KBM-7 (cell line): ENCODE measurements at regions not wholly inside any gene's neighbourhood (a gene's known extent, or its start where the extent isn't known, plus 50 kb on each side); places are given as distances from the start of the nearest gene placed in this dataset.

Experiments used
- DNase-seq: peaks from one replicate; pipeline ENCODE4 v3.0.0-alpha.2; 2015
- in situ Hi-C: fragments of 300-500 bp; cut with MboI; formaldehyde crosslinking; loops from 2 replicates; pipeline ENCODE4 v1.14.3; 2020; ENCODE audit warnings: low sequenced_read_pairs, low pct_unique_long_range_greater_than_20kb, mixed read lengths

GRCh38 chr15:48066456-48066855, 54.3 kb upstream of the SLC24A5 start:
- DNase-seq: no peak
- in situ Hi-C loops: no loop called here
